Neural cell (in vitro differentiated cells): ENCODE measurements at regions not wholly inside any gene's neighbourhood (a gene's known extent, or its start where the extent isn't known, plus 50 kb on each side); places are given as distances from the start of the nearest gene placed in this dataset.

Experiments used
- H2AFZ ChIP-seq: fragments of 200-600, 300-800 bp; sonication (generic), shearing (Covaris generic); 2 replicates; pipeline ENCODE4 v1.6.0; 2014; ENCODE audit warnings: low read depth, mild to moderate bottlenecking, antibody characterized with exemption, low read length, moderate library complexity
- H3F3A ChIP-seq: fragments of 200-600 bp; shearing (Covaris generic); 2 replicates; pipeline ENCODE4 v1.6.1; 2016; ENCODE audit warnings: mild to moderate bottlenecking, moderate library complexity, mixed read lengths, antibody characterized with exemption, low read length; ENCODE audit not compliant: insufficient read depth, poor library complexity, severe bottlenecking
- H3K27ac ChIP-seq: fragments of 200-600, 300-800 bp; sonication (generic), shearing (Covaris generic); 2 replicates; pipeline ENCODE4 v1.5.1; 2014; ENCODE audit warnings: mild to moderate bottlenecking, low read length, moderate library complexity
- H3K27me3 ChIP-seq: fragments of 300-800, 200-600 bp; sonication (generic), shearing (Covaris generic); 2 replicates; pipeline ENCODE4 v1.6.0; 2014; ENCODE audit warnings: mild to moderate bottlenecking, low read depth, low read length, moderate library complexity; ENCODE audit not compliant: insufficient read depth
- H3K36me3 ChIP-seq: fragments of 300-800, 200-600 bp; sonication (generic), shearing (Covaris generic); 2 replicates; pipeline ENCODE4 v1.5.1; 2014; ENCODE audit warnings: mild to moderate bottlenecking, antibody characterized with exemption, low read length, moderate library complexity; ENCODE audit not compliant: insufficient read depth
- H3K4me2 ChIP-seq: fragments of 300-800, 200-600 bp; sonication (generic), shearing (Covaris generic); 2 replicates; pipeline ENCODE4 v1.6.0; 2014; ENCODE audit warnings: mild to moderate bottlenecking, low read length
- H3K4me3 ChIP-seq: fragments of 300-800, 200-600 bp; sonication (generic), shearing (Covaris generic); 2 replicates; pipeline ENCODE4 v1.5.1; 2014; ENCODE audit warnings: mild to moderate bottlenecking, low read length, moderate library complexity
- H3K79me2 ChIP-seq: fragments of 200-600 bp; shearing (Covaris generic); replicated peaks from 2 replicates; pipeline ENCODE4 v1.6.0; 2014; ENCODE audit warnings: mild to moderate bottlenecking, low read length, moderate library complexity; ENCODE audit not compliant: insufficient read depth
- H3K9ac ChIP-seq: fragments of 300-800, 200-600 bp; sonication (generic), shearing (Covaris generic); 2 replicates; pipeline ENCODE4 v1.6.1; 2016; ENCODE audit warnings: mild to moderate bottlenecking, low read length, mixed read lengths
- H3K9me2 ChIP-seq: fragments of 200-600 bp; shearing (Covaris generic); 2 replicates; pipeline ENCODE4 v1.6.1; 2016; ENCODE audit warnings: mild to moderate bottlenecking, low read length, mixed read lengths; ENCODE audit not compliant: insufficient read depth
- H3K9me3 ChIP-seq: fragments of 200-600, 300-800 bp; sonication (generic), shearing (Covaris generic); 2 replicates; pipeline ENCODE4 v1.6.1; 2016; ENCODE audit warnings: mild to moderate bottlenecking, mixed run types, low read length, moderate library complexity, mixed read lengths
- H4K20me1 ChIP-seq: fragments of 200-600 bp; shearing (Covaris generic); 2 replicates; pipeline ENCODE4 v1.6.1; 2016; ENCODE audit warnings: mild to moderate bottlenecking, mixed run types; ENCODE audit not compliant: insufficient read depth
- CTCF ChIP-seq: fragments of 450-650 bp; IDR thresholded peaks from 2 replicates; pipeline ENCODE4 v1.5.1; 2014; ENCODE audit warnings: antibody characterized with exemption, mild to moderate bottlenecking, moderate library complexity; ENCODE audit not compliant: poor library complexity, severe bottlenecking
- EP300 ChIP-seq: fragments of 450-650 bp; conservative IDR thresholded peaks from 2 replicates; pipeline ENCODE4 v1.6.1; 2014; ENCODE audit warnings: antibody characterized with exemption, mild to moderate bottlenecking, moderate library complexity; ENCODE audit not compliant: poor library complexity, severe bottlenecking
- EZH2 ChIP-seq: fragments of 200-600, 300-800 bp; shearing (Covaris generic), sonication (generic); IDR thresholded peaks from 2 replicates; pipeline ENCODE4 v1.6.1; 2014; ENCODE audit warnings: antibody characterized with exemption, low read length, borderline replicate concordance, mild to moderate bottlenecking; ENCODE audit not compliant: insufficient read depth, poor library complexity, severe bottlenecking
- MXI1 ChIP-seq: fragments of 450-650 bp; conservative IDR thresholded peaks from 2 replicates; pipeline ENCODE4 v1.6.1; 2014; ENCODE audit warnings: antibody characterized with exemption, mild to moderate bottlenecking; ENCODE audit not compliant: poor library complexity, severe bottlenecking
- POLR2AphosphoS5 ChIP-seq: IDR thresholded peaks from 2 replicates; pipeline ENCODE4 v1.6.1; 2012
- RAD21 ChIP-seq: fragments of 450-650 bp; conservative IDR thresholded peaks from 2 replicates; pipeline ENCODE4 v1.6.1; 2014; ENCODE audit warnings: antibody characterized with exemption, mild to moderate bottlenecking, moderate library complexity
- REST ChIP-seq: IDR thresholded peaks from 2 replicates; pipeline ENCODE4 v1.6.1; 2012; ENCODE audit warnings: borderline replicate concordance
- SMC3 ChIP-seq: fragments of 450-650 bp; conservative IDR thresholded peaks from 2 replicates; pipeline ENCODE4 v1.6.1; 2014; ENCODE audit warnings: antibody characterized with exemption, mild to moderate bottlenecking, moderate library complexity; ENCODE audit not compliant: poor library complexity
- TAF1 ChIP-seq: IDR thresholded peaks from 2 replicates; pipeline ENCODE4 v1.6.1; 2012; ENCODE audit warnings: low read depth

GRCh38 chr6:142561511-142562265 lies 259.9 kb downstream of the ADGRG6 start:
- H3K9ac ChIP-seq, result no peak overlapping the region
- no peaks in the 10 kb centered on the region for H3K9me2 ChIP-seq
- no peaks in the 10 kb centered on the region for H3K79me2 ChIP-seq
- no peaks in the 10 kb centered on the region for H3K36me3 ChIP-seq
- no peak overlapping the region for H3K4me3 ChIP-seq
- H2AFZ ChIP-seq, result no peak overlapping the region
- H3F3A ChIP-seq, result no peaks in the 10 kb centered on the region
- no peaks in the 10 kb centered on the region for H4K20me1 ChIP-seq
- H3K27me3 ChIP-seq, result no peaks in the 10 kb centered on the region
- H3K4me2 ChIP-seq, result no peak overlapping the region
- H3K27ac ChIP-seq, result no peak overlapping the region
- TF ChIP-seq RAD21, result no peak
- TF ChIP-seq MXI1, result no peak
- TF ChIP-seq SMC3, result no peak
- no peak for TF ChIP-seq TAF1
- no peak for TF ChIP-seq EZH2
- no peak for TF ChIP-seq EP300
- no peak for TF ChIP-seq POLR2AphosphoS5
- TF ChIP-seq CTCF, result no peak
- TF ChIP-seq REST, result no peak
- H3K9me3 ChIP-seq, result no peaks in the 10 kb centered on the region

GRCh38 chr6:142562865-142563264 lies 261.1 kb downstream of the ADGRG6 start:
- no peaks in the 10 kb centered on the region for H3K36me3 ChIP-seq
- no peak overlapping the region for H3K4me2 ChIP-seq
- H3K27me3 ChIP-seq, result no peaks in the 10 kb centered on the region
- no peak overlapping the region for H2AFZ ChIP-seq
- no peak overlapping the region for H3K27ac ChIP-seq
- no peaks in the 10 kb centered on the region for H3K9me3 ChIP-seq
- no peak overlapping the region for H3K4me3 ChIP-seq
- H3F3A ChIP-seq, result no peaks in the 10 kb centered on the region
- TF ChIP-seq EP300 (no peak), SMC3 (no peak), CTCF (no peak), MXI1 (no peak)
- no peak overlapping the region for H3K9ac ChIP-seq
- no peaks in the 10 kb centered on the region for H3K79me2 ChIP-seq
- H3K9me2 ChIP-seq, result no peaks in the 10 kb centered on the region
- H4K20me1 ChIP-seq, result no peaks in the 10 kb centered on the region
